ENCODE measurements at regions not wholly inside any gene's neighbourhood (a gene's known extent, or its start where the extent isn't known, plus 50 kb on each side); places are given as distances from the start of the nearest gene placed in this dataset.
A peak's percentile ranks its signal among the peaks of the same experiment; 100 is the strongest.

DNA sequence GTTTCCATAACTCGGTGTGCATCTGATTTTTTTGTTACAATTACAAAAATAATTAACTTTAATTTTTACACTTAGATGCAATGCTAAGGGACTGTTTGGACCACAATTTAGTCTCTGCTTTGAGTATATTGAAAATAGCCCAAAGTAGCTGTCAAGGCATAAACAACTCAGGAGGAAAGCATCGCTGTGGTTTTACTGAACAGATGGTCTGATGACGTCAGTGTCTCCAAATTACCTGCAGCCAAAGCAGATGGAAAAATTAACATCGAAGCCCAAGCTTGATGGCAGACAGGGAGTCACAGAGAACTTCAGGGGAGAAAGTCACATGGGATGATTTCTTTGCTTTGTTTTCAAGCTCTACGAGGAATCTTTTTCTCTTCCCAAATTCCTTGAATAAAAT lies 83.1 kb upstream of the PLCL2 start:
- ATAC-seq (no peak), DNase-seq (ENCODE audit: low spot score in 2 of 2) (no peak)
- Mint-ChIP-seq H3K4me3 (no peak overlapping the region), H3K36me3 (no peaks in the 10 kb centered on the region), H3K27ac (no peak overlapping the region), H3K9me3 (no peaks in the 10 kb centered on the region), H3K4me1 (peaks cover 20% of the 10 kb centered on the region)

DNA sequence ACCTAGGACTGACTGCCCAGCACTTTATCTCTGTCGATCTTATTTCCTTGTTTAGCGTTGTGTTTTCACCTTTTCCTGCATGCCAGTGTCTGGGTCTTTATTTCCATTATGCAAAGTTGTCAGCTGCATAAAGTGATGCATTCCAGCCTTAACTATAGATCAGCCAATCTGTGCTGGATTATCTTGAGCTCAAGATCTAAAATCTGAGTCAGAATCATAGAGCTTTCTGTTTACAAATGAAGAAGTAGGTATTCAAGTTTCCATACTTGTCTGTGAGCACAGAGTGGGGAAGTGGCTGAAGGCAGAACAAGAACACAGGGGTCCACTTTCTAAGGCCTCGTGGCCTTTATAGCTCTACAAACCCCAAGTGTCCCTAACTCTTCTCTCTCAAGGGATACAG lies 82.4 kb upstream of the PLCL2 start:
- Mint-ChIP-seq H3K27ac (no peak overlapping the region), H3K4me1 (peaks cover 13% of the 10 kb centered on the region), H3K9me3 (no peaks in the 10 kb centered on the region), H3K36me3 (no peaks in the 10 kb centered on the region), H3K4me3 (no peak overlapping the region)
- DNase-seq (ENCODE audit: low spot score in 2 of 2) (no peak), ATAC-seq (peak; percentile 55)

- DNase-seq (ENCODE audit: low spot score in 2 of 2) (no peak), ATAC-seq (no peak)
- H3K36me3 Mint-ChIP-seq = no peaks in the 10 kb centered on the region
- no peak overlapping the region for H3K4me3 Mint-ChIP-seq
- H3K9me3 Mint-ChIP-seq = no peaks in the 10 kb centered on the region
- no peak overlapping the region for H3K27ac Mint-ChIP-seq
- H3K4me1 Mint-ChIP-seq = peaks cover 11% of the 10 kb centered on the region
These were observed 81.7 kb upstream of the PLCL2 start for GRCh38 chr3:16803019-16803418.

GRCh38 chr3:16807391-16807790 lies 77.4 kb upstream of the PLCL2 start:
- H3K4me3 Mint-ChIP-seq = no peak overlapping the region
- DNase-seq (ENCODE audit: low spot score in 2 of 2) = no peak
- ATAC-seq = no peak
- peaks cover 18% of the 10 kb centered on the region for H3K4me1 Mint-ChIP-seq
- H3K9me3 Mint-ChIP-seq = no peaks in the 10 kb centered on the region
- H3K27ac Mint-ChIP-seq = no peak overlapping the region
- no peaks in the 10 kb centered on the region for H3K36me3 Mint-ChIP-seq

DNA sequence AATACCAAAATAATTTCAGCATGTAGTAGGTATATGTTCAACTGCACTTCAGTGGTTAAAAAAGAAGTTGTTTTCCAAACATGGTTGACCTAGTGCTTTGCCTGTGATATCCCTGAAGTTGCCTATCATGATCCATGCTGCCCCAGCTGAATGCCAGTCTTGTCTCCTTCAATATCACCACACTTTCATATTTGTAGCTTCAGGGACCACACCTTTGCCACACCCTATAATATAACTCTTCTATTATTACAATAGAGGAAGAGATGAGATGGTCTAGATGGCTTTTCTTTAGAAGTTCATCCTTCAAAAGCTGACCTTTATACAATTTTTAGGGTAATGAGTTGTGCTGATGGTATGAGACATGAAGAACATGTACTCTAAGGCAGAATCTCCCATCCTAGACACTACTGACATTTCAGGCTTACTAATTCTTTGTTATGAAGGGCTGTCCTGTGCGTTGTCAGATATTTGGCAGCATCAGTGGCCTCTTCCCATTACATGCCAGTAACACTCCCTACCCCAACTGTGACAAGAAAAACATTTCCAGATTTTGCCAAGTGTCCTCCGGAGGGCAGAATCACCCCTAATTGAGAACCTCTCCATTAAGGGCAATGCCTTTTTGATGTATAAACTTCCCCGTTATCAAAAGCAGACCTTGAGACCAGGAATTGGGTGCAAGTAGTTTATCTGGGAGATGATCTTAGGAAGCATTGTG lies 76.2 kb upstream of the PLCL2 start:
- Mint-ChIP-seq H3K36me3 (no peaks in the 10 kb centered on the region), H3K4me3 (no peak overlapping the region), H3K27ac (no peak overlapping the region), H3K9me3 (no peaks in the 10 kb centered on the region), H3K4me1 (peaks cover 18% of the 10 kb centered on the region)
- ATAC-seq = no peak
- peak in 1 of 2 donors; percentile 10 for DNase-seq (ENCODE audit: low spot score in 2 of 2)

GRCh38 chr3:16809482-16809881 lies 75.3 kb upstream of the PLCL2 start:
- Mint-ChIP-seq H3K4me1 (peaks cover 18% of the 10 kb centered on the region), H3K4me3 (no peak overlapping the region), H3K27ac (no peak overlapping the region), H3K9me3 (no peaks in the 10 kb centered on the region), H3K36me3 (no peaks in the 10 kb centered on the region)
- DNase-seq (ENCODE audit: low spot score in 2 of 2) (peak in 1 of 2 donors; percentile 0), ATAC-seq (no peak)

- H3K36me3 Mint-ChIP-seq = no peaks in the 10 kb centered on the region
- H3K4me1 Mint-ChIP-seq = peaks cover 18% of the 10 kb centered on the region
- no peak for DNase-seq (ENCODE audit: low spot score in 2 of 2)
- no peaks in the 10 kb centered on the region for H3K9me3 Mint-ChIP-seq
- H3K4me3 Mint-ChIP-seq = no peak overlapping the region
- no peak overlapping the region for H3K27ac Mint-ChIP-seq
- ATAC-seq = no peak
These were observed 74.8 kb upstream of the PLCL2 start for GRCh38 chr3:16809993-16810392.

- DNase-seq (ENCODE audit: low spot score in 2 of 2) (peak in 1 of 2 donors; percentile 34), ATAC-seq (no peak)
- Mint-ChIP-seq H3K9me3 (no peaks in the 10 kb centered on the region), H3K4me3 (no peak overlapping the region), H3K36me3 (no peaks in the 10 kb centered on the region), H3K27ac (no peak overlapping the region), H3K4me1 (peaks cover 18% of the 10 kb centered on the region)
These were observed 74.0 kb upstream of the PLCL2 start for GRCh38 chr3:16810593-16811367.

DNA sequence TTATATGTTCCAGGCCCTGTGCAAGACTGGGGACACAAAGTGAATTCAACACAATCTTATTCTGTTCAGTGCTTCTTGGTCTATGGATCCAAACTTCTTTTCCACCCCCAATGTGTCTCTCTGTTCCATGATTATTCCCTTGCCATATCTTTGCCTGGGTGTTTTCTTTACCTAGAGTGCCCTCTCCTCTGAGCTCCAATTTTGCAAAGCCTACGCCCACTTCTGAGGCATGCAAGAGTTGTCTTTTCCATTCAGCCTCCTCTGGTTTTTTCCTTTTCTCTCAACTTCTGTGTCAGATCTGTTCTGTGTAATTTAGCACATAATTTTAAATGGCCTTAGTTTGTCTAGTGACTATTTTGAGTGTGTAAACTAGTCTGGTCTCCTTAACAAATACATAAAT lies 72.8 kb upstream of the PLCL2 start:
- ATAC-seq = no peak
- Mint-ChIP-seq H3K4me1 (peaks cover 24% of the 10 kb centered on the region), H3K4me3 (no peak overlapping the region), H3K9me3 (no peaks in the 10 kb centered on the region), H3K27ac (no peak overlapping the region), H3K36me3 (no peaks in the 10 kb centered on the region)
- DNase-seq (ENCODE audit: low spot score in 2 of 2) = no peak

DNA sequence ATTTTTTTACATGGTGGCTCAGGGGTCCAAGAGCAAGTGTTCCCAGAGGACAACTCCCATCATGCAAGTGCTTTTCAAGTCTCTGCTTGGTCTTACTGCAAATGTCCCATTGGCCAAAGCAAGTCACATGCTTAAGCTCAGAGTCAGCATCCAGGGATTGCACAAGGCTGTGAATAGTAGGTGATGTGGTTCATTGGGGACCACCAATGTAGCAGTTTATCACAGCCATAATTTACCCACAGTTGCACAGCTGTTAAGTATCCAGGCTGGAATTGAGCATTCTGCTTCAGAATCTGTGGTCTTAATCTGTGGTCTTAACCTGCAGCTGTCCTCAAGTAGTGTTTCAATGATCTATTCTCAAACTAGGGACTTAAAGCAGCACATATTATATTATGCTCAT lies 71.4 kb upstream of the PLCL2 start:
- no peaks in the 10 kb centered on the region for H3K36me3 Mint-ChIP-seq
- peaks cover 24% of the 10 kb centered on the region for H3K4me1 Mint-ChIP-seq
- no peaks in the 10 kb centered on the region for H3K9me3 Mint-ChIP-seq
- DNase-seq (ENCODE audit: low spot score in 2 of 2) (peak in 1 of 2 donors; percentile 34), ATAC-seq (no peak)
- H3K4me3 Mint-ChIP-seq = no peak overlapping the region
- H3K27ac Mint-ChIP-seq = no peak overlapping the region

- H3K36me3 Mint-ChIP-seq = no peaks in the 10 kb centered on the region
- DNase-seq (ENCODE audit: low spot score in 2 of 2) (no peak), ATAC-seq (peak; percentile 88)
- H3K27ac Mint-ChIP-seq = no peak overlapping the region
- peaks cover 18% of the 10 kb centered on the region for H3K4me1 Mint-ChIP-seq
- H3K9me3 Mint-ChIP-seq = no peaks in the 10 kb centered on the region
- no peak overlapping the region for H3K4me3 Mint-ChIP-seq
These were observed 68.5 kb upstream of the PLCL2 start for GRCh38 chr3:16816048-16816780.

DNA sequence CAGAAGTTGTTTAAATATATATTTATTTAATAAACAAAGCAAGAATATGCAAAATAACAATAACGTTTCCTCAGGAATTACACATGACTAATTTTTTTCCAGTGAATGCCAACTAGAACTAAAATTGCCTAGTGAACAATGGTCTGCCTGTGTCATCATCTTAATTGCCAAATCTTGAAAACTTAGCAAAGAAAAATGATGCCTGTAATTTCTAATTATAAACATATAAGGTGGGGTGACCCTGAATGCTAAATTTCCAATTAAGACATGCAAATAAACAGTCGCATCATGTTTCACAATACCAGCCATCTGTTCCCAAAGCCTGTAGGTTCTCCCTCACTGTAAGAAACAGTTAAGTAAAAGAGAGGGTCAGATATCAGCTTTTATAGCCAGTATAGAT lies 67.6 kb upstream of the PLCL2 start:
- H3K9me3 Mint-ChIP-seq = no peaks in the 10 kb centered on the region
- H3K4me1 Mint-ChIP-seq = peaks cover 8% of the 10 kb centered on the region
- ATAC-seq (no peak), DNase-seq (ENCODE audit: low spot score in 2 of 2) (no peak)
- no peak overlapping the region for H3K27ac Mint-ChIP-seq
- H3K36me3 Mint-ChIP-seq = no peaks in the 10 kb centered on the region
- no peak overlapping the region for H3K4me3 Mint-ChIP-seq

DNA sequence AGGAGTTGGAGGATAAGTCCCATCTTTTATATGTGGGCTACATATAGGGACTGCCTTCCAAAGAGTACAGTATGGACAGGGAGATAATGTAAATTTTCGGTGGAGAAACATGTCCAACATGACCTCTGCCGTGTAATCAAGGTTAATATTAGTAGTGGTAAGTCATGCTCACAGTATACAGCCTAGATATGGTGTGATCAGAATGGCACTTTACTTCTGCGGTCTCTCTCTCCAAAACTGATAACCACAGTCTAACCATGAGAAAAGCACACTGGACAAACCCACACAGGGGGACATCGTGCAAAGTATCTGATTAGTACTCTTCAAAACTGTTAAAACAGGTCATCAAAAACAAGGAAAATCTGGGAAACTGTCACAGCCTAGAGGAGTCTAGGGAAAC lies 66.6 kb upstream of the PLCL2 start:
- H3K4me1 Mint-ChIP-seq = peaks cover 13% of the 10 kb centered on the region
- no peak for ATAC-seq
- H3K9me3 Mint-ChIP-seq = no peaks in the 10 kb centered on the region
- no peak for DNase-seq (ENCODE audit: low spot score in 2 of 2)
- H3K4me3 Mint-ChIP-seq = no peak overlapping the region
- H3K36me3 Mint-ChIP-seq = no peaks in the 10 kb centered on the region
- H3K27ac Mint-ChIP-seq = no peak overlapping the region

- Mint-ChIP-seq H3K27ac (no peak overlapping the region), H3K4me1 (peaks cover 20% of the 10 kb centered on the region), H3K36me3 (no peaks in the 10 kb centered on the region), H3K9me3 (no peaks in the 10 kb centered on the region), H3K4me3 (no peak overlapping the region)
- DNase-seq (ENCODE audit: low spot score in 2 of 2) = no peak
- no peak for ATAC-seq
These were observed 65.8 kb upstream of the PLCL2 start for GRCh38 chr3:16818945-16819344.

GRCh38 chr3:16820485-16820884 lies 64.3 kb upstream of the PLCL2 start:
- no peak for DNase-seq (ENCODE audit: low spot score in 2 of 2)
- H3K27ac Mint-ChIP-seq = no peak overlapping the region
- peaks cover 27% of the 10 kb centered on the region for H3K4me1 Mint-ChIP-seq
- H3K4me3 Mint-ChIP-seq = no peak overlapping the region
- no peaks in the 10 kb centered on the region for H3K9me3 Mint-ChIP-seq
- ATAC-seq = peak; percentile 71
- H3K36me3 Mint-ChIP-seq = no peaks in the 10 kb centered on the region

DNA sequence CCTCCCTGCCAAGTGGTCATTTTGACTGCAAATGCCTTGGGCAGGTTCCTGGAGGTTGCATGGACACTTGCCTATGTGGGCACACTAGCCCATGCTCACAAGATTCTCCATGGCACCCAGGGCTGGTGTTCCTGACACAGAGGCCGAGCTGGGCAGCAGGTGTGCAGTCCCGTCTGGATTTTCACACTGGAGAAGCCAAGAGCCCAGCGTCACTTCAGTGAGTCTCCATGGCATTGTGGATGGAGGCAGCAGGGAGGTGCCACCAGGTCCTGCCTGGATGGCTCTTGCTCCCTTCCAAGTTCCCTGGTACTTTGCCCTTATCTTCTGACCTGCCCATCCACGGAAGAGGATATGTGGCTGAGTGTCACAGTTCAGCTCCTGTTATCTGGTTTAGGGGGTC lies 63.7 kb upstream of the PLCL2 start:
- H3K27ac Mint-ChIP-seq = no peak overlapping the region
- no peak for DNase-seq (ENCODE audit: low spot score in 2 of 2)
- no peaks in the 10 kb centered on the region for H3K9me3 Mint-ChIP-seq
- peaks cover 24% of the 10 kb centered on the region for H3K4me1 Mint-ChIP-seq
- H3K36me3 Mint-ChIP-seq = no peaks in the 10 kb centered on the region
- H3K4me3 Mint-ChIP-seq = no peak overlapping the region
- ATAC-seq = no peak

All from stimulated activated effector memory CD8-positive, alpha-beta T cell treated with anti-CD3 and anti-CD28 coated beads, Interleukin-12 subunit alpha, Interleukin-12 subunit beta, amount 100 ng/mL, for 72 hours (primary cell).